ENCODE measurements at regions not wholly inside any gene's neighbourhood (a gene's known extent, or its start where the extent isn't known, plus 50 kb on each side); places are given as distances from the start of the nearest gene placed in this dataset.
"Not testable (repeated sequence)": the region's sequence is repeated elsewhere in the genome, so short reads cannot be mapped to it uniquely, and the experiment has no call there.

DNA sequence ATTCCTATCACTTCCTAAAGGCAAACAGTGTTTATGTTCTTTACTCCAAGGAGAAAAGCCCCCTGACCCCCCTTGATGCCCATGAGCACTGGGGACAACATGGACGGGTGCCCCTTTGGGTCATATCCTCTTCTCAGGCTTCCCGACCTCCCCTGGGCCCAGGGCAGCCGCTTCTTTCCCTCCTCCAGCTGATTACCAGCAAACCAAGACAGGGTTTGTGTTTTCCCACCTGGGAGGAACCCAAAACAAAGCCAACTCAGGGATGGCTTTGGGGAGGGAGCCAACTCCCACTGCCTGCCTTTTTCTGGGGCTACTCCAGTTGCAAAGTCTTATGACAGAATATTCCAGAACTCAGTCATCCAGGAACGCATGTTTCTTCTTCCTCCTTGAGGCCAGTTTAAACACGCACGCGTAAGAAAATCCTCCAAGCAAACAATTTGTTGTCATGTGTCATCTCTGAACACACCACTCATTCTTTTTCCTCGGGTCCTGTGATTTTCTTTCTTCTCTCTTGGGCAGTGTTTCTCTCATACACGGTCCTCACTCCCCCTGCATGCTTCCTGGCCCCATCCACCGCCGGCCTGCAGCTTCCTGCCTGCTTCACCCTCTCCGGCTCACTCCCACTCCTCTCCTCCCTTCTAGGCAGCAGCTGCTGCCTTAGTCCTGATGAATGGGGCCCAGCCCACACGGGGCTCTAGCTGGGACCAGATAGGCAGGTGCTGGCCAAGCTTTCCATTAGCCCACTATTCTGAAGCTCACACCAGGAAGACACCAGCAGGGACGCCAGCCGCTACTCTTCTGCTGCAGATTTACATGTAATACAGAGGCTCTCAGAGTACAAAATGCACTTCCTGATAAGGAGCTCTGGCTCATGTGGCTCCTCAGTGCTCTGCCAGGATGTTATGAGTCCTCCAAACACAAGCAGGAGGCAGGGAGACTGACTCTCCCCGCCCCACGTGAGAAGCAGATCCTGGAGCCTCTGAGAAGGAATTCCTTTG lies 116.7 kb upstream of the VOPP1 start:
- not testable (repeated sequence) for H3K27me3 ChIP-seq (replicated peaks); H3K4me3 ChIP-seq; H3K9me3 ChIP-seq (replicated peaks); H3K27ac ChIP-seq; H3K4me1 ChIP-seq (replicated peaks); DNase-seq (ENCODE audit: low read depth in 1 of 2, low spot score in 2 of 2); H3K36me3 ChIP-seq

DNA sequence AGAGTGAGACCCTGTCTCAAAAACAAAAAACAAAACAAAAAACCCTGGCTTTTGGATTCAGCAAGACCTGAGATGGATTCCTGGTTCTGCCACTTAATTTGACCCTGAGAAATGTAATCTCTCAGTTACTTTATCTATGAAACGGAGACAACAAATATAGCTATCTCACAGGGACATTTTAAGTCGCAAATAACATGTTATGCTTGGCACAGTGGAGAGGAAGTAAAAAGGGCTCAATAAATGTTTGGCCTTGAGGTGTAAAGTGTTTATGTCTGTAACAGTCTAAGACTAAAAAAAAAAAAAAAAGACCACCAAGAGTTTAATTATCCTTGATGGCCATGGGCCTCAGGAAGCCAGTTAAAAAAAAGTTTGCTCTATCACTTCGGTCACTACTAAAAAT lies 116.0 kb upstream of the VOPP1 start:
- H3K36me3 ChIP-seq; H3K4me3 ChIP-seq; H3K27ac ChIP-seq; H3K27me3 ChIP-seq (replicated peaks); DNase-seq (ENCODE audit: low read depth in 1 of 2, low spot score in 2 of 2); H3K4me1 ChIP-seq (replicated peaks); H3K9me3 ChIP-seq (replicated peaks): not testable (repeated sequence)

- DNase-seq (ENCODE audit: low read depth in 1 of 2, low spot score in 2 of 2); H3K27ac ChIP-seq; H3K9me3 ChIP-seq (replicated peaks); H3K27me3 ChIP-seq (replicated peaks); H3K4me1 ChIP-seq (replicated peaks); H3K36me3 ChIP-seq; H3K4me3 ChIP-seq: not testable (repeated sequence)
Observed at GRCh38 chr7:55687252-55687651, 115.0 kb upstream of the VOPP1 start.

DNA sequence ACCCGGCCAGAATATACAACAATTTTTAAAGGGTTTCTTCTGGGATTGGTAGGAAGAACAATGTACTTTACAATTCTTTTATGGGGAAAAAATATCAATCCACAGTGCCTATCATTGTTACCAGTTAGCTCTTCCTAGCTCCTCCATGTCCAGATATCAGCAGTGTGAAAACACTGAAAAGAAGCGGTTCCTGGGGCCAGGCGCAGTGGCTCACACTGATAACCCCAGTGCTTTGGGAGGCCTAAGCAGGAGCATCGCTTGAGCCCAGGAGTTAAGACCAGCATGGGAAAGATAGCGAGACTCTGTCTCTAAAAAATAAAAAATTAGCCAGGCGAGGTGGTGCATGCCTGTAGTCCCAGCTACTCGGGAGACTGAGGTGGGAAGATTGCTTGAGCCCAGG lies 114.5 kb upstream of the VOPP1 start:
- H3K4me3 ChIP-seq; H3K27me3 ChIP-seq (replicated peaks); H3K36me3 ChIP-seq; H3K9me3 ChIP-seq (replicated peaks); H3K27ac ChIP-seq; DNase-seq (ENCODE audit: low read depth in 1 of 2, low spot score in 2 of 2); H3K4me1 ChIP-seq (replicated peaks): not testable (repeated sequence)

DNA sequence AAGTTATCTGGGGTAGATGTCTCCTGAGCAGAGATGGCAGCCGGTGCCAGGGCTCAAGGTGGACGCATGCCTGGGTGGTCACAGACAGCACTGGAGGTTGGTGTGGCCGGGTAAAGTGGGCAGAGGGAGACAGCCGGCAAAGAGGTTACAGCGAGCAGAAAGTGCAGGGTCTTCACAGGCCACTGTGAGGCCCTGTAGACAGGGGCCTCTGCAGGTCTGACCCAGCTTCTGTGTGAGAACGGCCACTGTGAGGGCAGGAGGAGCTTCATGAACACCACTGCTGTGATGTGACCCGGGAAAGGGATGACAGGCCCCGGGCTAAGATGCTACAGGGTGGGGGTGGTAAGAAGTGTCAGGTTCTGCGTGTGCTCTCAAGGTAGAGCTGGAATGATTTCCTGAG lies 111.2 kb upstream of the VOPP1 start:
- not testable (repeated sequence) for H3K27me3 ChIP-seq (replicated peaks); DNase-seq (ENCODE audit: low read depth in 1 of 2, low spot score in 2 of 2); H3K36me3 ChIP-seq; H3K4me3 ChIP-seq; H3K4me1 ChIP-seq (replicated peaks); H3K9me3 ChIP-seq (replicated peaks); H3K27ac ChIP-seq

DNA sequence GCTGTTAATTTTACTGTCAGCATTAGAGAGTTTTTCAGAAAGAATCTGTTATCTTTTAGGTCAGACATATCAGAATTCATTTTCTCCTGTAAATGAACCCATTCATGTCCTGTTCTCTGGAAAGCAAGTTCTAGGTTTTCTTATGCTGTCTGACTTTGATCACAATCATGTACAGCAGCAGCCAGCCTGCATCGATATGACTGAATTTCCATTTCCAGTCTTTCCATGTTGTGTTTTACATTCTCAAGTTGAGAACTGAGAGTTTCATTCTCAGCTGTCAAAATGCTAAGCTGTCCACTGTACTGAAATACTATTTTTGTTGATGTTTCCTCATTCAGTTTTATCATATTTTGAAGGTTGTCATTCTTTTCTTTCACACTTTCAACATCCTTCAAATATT lies 103.3 kb upstream of the VOPP1 start:
- H3K9me3 ChIP-seq (replicated peaks); H3K27me3 ChIP-seq (replicated peaks); H3K36me3 ChIP-seq; H3K27ac ChIP-seq; H3K4me1 ChIP-seq (replicated peaks); DNase-seq (ENCODE audit: low read depth in 1 of 2, low spot score in 2 of 2); H3K4me3 ChIP-seq: not testable (repeated sequence)

- not testable (repeated sequence) for H3K9me3 ChIP-seq (replicated peaks); H3K4me3 ChIP-seq; H3K36me3 ChIP-seq; DNase-seq (ENCODE audit: low read depth in 1 of 2, low spot score in 2 of 2); H3K4me1 ChIP-seq (replicated peaks); H3K27ac ChIP-seq; H3K27me3 ChIP-seq (replicated peaks)
Observed at GRCh38 chr7:55673525-55673924, 101.2 kb upstream of the VOPP1 start.

GRCh38 chr7:55672084-55672483 lies 99.8 kb upstream of the VOPP1 start:
- not testable (repeated sequence) for DNase-seq (ENCODE audit: low read depth in 1 of 2, low spot score in 2 of 2); H3K27me3 ChIP-seq (replicated peaks); H3K36me3 ChIP-seq; H3K4me1 ChIP-seq (replicated peaks); H3K9me3 ChIP-seq (replicated peaks); H3K4me3 ChIP-seq; H3K27ac ChIP-seq

DNA sequence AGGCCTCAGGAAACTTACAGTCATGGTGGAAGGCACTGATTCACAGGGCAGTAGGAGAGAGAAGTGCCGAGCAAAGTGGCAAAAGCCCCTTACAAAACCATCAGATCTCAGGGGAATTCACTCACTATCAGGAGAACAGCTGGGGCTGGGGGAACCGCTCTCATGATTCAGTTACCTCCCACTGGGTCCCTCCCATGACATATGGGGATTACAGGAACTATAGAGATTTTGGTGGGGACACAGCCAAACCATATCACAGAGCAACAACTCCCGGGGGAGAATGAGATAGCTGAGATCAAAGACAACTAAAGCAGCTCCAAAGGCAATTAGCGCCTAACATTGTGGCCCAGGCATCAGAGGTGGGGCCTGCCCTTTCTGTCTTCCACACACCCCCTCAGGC lies 85.4 kb upstream of the VOPP1 start:
- Histone ChIP-seq H3K27ac (no peak overlapping the region), H3K27me3 (replicated peaks) (no peaks in the 10 kb centered on the region), H3K4me3 (no peak overlapping the region), H3K4me1 (replicated peaks) (no peaks in the 10 kb centered on the region), H3K36me3 (no peaks in the 10 kb centered on the region), H3K9me3 (replicated peaks) (no peaks in the 10 kb centered on the region)
- no peak for DNase-seq (ENCODE audit: low read depth in 1 of 2, low spot score in 2 of 2)

GRCh38 chr7:55651057-55651456 lies 78.8 kb upstream of the VOPP1 start:
- Histone ChIP-seq H3K36me3 (no peaks in the 10 kb centered on the region), H3K4me1 (replicated peaks) (no peaks in the 10 kb centered on the region), H3K4me3 (no peak overlapping the region), H3K27me3 (replicated peaks) (no peaks in the 10 kb centered on the region), H3K9me3 (replicated peaks) (no peaks in the 10 kb centered on the region), H3K27ac (no peak overlapping the region)
- DNase-seq (ENCODE audit: low read depth in 1 of 2, low spot score in 2 of 2), result no peak

- Histone ChIP-seq H3K27ac (no peak overlapping the region), H3K27me3 (replicated peaks) (no peaks in the 10 kb centered on the region), H3K4me1 (replicated peaks) (no peaks in the 10 kb centered on the region), H3K9me3 (replicated peaks) (no peaks in the 10 kb centered on the region), H3K36me3 (no peaks in the 10 kb centered on the region), H3K4me3 (no peak overlapping the region)
- no peak for DNase-seq (ENCODE audit: low read depth in 1 of 2, low spot score in 2 of 2)
Observed at GRCh38 chr7:55649238-55649637, 76.9 kb upstream of the VOPP1 start.

GRCh38 chr7:55644567-55644966 lies 72.3 kb upstream of the VOPP1 start:
- Histone ChIP-seq H3K9me3 (replicated peaks) (no peaks in the 10 kb centered on the region), H3K27ac (no peak overlapping the region), H3K4me1 (replicated peaks) (no peaks in the 10 kb centered on the region), H3K4me3 (no peak overlapping the region), H3K36me3 (no peaks in the 10 kb centered on the region), H3K27me3 (replicated peaks) (no peaks in the 10 kb centered on the region)
- no peak for DNase-seq (ENCODE audit: low read depth in 1 of 2, low spot score in 2 of 2)

DNA sequence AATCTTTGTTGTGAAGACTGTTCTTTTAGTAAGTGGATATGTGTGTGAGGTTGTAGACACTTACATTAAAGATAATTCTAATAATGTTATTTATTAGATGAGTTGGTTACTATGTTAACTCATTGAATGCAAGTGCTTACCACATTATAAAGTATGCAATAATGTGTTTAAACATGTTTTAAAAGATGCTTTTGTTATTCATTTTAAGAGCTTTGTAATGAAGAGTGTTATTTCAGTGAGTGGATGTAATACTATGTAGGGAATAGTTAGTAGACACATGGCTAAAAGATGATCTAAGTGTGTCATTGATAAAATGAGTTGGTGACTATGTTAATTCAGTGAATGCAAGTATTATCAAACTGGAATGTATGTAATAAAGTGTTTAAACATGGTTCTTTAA lies 70.0 kb upstream of the VOPP1 start:
- Histone ChIP-seq H3K36me3 (no peaks in the 10 kb centered on the region), H3K27ac (no peak overlapping the region), H3K9me3 (replicated peaks) (no peaks in the 10 kb centered on the region), H3K4me1 (replicated peaks) (no peaks in the 10 kb centered on the region), H3K4me3 (no peak overlapping the region), H3K27me3 (replicated peaks) (no peaks in the 10 kb centered on the region)
- no peak for DNase-seq (ENCODE audit: low read depth in 1 of 2, low spot score in 2 of 2)

DNA sequence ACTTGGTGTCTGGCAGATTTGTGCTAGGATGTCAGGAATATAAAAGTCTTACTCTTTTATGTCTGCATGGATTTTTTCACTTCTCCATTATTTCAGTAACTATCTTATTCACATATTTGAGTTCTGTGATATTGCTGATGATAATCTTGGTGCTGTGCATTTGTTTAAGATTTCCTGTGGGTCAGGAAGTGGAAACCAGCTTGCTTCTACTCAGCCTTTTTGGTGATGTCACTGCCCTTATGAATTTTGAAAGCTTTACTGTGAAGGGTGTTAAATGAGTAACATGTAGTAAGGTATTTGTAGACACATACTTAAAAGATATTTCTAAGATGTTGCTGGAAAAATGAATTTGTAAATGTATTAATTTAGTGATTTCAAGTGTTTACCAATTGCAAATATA lies 69.5 kb upstream of the VOPP1 start:
- Histone ChIP-seq H3K36me3 (no peaks in the 10 kb centered on the region), H3K9me3 (replicated peaks) (no peaks in the 10 kb centered on the region), H3K27ac (no peak overlapping the region), H3K27me3 (replicated peaks) (no peaks in the 10 kb centered on the region), H3K4me1 (replicated peaks) (no peaks in the 10 kb centered on the region), H3K4me3 (no peak overlapping the region)
- no peak for DNase-seq (ENCODE audit: low read depth in 1 of 2, low spot score in 2 of 2)

DNA sequence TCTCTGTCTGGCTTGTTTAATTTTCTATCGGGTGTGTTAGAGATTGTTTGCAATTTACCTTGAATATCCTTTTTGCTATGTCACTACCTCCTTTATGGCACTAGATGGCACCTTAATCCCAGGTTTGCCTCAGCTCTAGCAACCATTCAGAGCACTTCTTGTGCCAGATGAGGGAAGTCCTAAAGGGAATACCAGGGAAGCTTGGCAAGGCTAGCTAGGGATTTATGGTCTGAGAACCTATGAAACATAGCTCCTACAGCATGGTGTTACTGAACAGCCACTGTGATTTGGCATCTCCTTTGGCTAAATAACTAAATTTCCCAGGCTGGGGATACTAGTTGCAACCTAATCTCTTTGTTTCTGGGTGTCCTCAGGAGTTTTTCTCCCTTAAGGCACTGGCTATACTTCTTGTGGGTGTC lies 69.0 kb upstream of the VOPP1 start:
- Histone ChIP-seq H3K27me3 (replicated peaks) (no peaks in the 10 kb centered on the region), H3K27ac (no peak overlapping the region), H3K4me3 (no peak overlapping the region), H3K36me3 (no peaks in the 10 kb centered on the region), H3K4me1 (replicated peaks) (no peaks in the 10 kb centered on the region), H3K9me3 (replicated peaks) (no peaks in the 10 kb centered on the region)
- DNase-seq (ENCODE audit: low read depth in 1 of 2, low spot score in 2 of 2), result peak in 1 of 2 experiments; percentile 33
